ENCODE measurements at regions not wholly inside any gene's neighbourhood (a gene's known extent, or its start where the extent isn't known, plus 50 kb on each side); places are given as distances from the start of the nearest gene placed in this dataset.
A peak's percentile ranks its signal among the peaks of the same experiment; 100 is the strongest.

- no peak for DNase-seq (ENCODE audit: low read depth)
- TF ChIP-seq, protein P1, sequence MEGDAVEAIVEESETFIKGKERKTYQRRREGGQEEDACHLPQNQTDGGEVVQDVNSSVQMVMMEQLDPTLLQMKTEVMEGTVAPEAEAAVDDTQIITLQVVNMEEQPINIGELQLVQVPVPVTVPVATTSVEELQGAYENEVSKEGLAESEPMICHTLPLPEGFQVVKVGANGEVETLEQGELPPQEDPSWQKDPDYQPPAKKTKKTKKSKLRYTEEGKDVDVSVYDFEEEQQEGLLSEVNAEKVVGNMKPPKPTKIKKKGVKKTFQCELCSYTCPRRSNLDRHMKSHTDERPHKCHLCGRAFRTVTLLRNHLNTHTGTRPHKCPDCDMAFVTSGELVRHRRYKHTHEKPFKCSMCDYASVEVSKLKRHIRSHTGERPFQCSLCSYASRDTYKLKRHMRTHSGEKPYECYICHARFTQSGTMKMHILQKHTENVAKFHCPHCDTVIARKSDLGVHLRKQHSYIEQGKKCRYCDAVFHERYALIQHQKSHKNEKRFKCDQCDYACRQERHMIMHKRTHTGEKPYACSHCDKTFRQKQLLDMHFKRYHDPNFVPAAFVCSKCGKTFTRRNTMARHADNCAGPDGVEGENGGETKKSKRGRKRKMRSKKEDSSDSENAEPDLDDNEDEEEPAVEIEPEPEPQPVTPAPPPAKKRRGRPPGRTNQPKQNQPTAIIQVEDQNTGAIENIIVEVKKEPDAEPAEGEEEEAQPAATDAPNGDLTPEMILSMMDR (IDR thresholded peaks at IDR 0.05; ENCODE audit: insufficient read depth, low read depth, low read length) = no peak
- no peak overlapping the region for H3K4me3 ChIP-seq (ENCODE audit: low read depth, low read length)
Observed at GRCh38 chr1:186609183-186609582, 71.0 kb downstream of the PTGS2 start.

DNA sequence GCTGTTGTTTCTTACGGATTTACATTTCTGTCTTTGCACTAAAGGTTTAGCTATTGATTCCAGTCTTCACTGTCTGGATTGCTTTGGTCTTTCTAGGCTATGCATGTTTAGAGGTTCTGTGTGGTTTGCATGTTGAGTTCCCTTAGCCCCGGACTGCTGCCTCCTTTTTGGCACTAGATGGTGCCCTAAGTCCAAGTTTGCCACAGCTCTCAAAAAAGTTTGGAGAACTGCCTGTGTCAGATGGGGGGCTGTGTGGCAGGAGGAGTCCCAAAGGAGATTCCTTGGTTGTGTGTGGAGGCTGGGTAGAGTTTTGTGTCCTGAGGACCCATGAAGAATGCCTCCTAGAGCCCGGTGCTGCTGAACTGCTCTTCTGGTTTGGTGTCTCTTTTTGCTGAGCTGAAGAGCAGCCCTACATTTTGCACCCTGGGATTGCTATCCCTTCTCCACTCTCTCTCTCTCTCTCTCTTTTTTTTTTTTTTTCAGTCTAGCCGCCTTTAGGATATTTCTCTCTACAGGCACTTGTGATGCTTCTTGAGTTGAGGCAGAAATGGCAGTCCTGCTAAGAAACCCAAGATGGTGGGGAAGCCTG lies 74.4 kb downstream of the PTGS2 start:
- TF ChIP-seq, protein P1 (IDR thresholded peaks at IDR 0.05; ENCODE audit: insufficient read depth, low read depth, low read length) = peak; percentile 81
- no peak overlapping the region for H3K4me3 ChIP-seq (ENCODE audit: low read depth, low read length)
- peak; percentile 60 for DNase-seq (ENCODE audit: low read depth)

DNA sequence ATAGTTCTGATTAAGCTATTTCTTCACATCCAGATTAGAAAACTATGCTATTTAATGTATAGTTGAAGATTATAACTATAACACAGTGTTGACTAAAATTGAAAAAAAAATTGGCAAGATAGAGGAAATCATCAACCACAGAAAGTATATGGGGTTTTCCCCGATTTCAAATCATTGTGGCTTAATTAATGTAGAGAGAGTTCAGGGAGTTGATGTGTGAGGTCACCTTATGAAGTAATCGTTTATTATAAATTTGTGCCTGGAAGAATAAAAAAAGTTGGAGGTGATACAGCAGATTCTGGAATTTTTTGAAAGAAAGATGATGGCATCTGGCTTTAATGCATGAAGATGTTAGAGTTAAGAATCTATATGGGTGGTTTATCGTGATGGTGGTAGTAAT lies 84.3 kb downstream of the PTGS2 start:
- TF ChIP-seq, protein P1 (IDR thresholded peaks at IDR 0.05; ENCODE audit: insufficient read depth, low read depth, low read length) = no peak
- no peak overlapping the region for H3K4me3 ChIP-seq (ENCODE audit: low read depth, low read length)
- DNase-seq (ENCODE audit: low read depth) = no peak

- H3K4me3 ChIP-seq (ENCODE audit: low read depth, low read length) = no peak overlapping the region
- TF ChIP-seq, protein P1 (IDR thresholded peaks at IDR 0.05; ENCODE audit: insufficient read depth, low read depth, low read length) = no peak
- DNase-seq (ENCODE audit: low read depth) = no peak
Observed at GRCh38 chr1:186578325-186579016, 101.8 kb downstream of the PTGS2 start.

GRCh38 chr1:186577633-186578032 lies 102.6 kb downstream of the PTGS2 start:
- no peak overlapping the region for H3K4me3 ChIP-seq (ENCODE audit: low read depth, low read length)
- no peak for DNase-seq (ENCODE audit: low read depth)
- TF ChIP-seq, protein P1 (IDR thresholded peaks at IDR 0.05; ENCODE audit: insufficient read depth, low read depth, low read length) = no peak

GRCh38 chr1:186577216-186577615 lies 103.0 kb downstream of the PTGS2 start:
- TF ChIP-seq, protein P1 (IDR thresholded peaks at IDR 0.05; ENCODE audit: insufficient read depth, low read depth, low read length) = no peak
- H3K4me3 ChIP-seq (ENCODE audit: low read depth, low read length) = no peak overlapping the region
- DNase-seq (ENCODE audit: low read depth) = no peak
